GM12891 (cell line): ENCODE measurements at regions not wholly inside any gene's neighbourhood (a gene's known extent, or its start where the extent isn't known, plus 50 kb on each side); places are given as distances from the start of the nearest gene placed in this dataset.

ENCODE experiments used
- POLR2A ChIP-seq: IDR thresholded peaks from 2 replicates; pipeline ENCODE4 v1.6.1; 2011; ENCODE audit warnings: low read depth, low read length, control low read depth
- POLR2AphosphoS5 ChIP-seq: IDR thresholded peaks from 2 replicates; pipeline ENCODE4 v1.6.1; 2011; ENCODE audit warnings: low read depth, low read length, control low read depth

DNA sequence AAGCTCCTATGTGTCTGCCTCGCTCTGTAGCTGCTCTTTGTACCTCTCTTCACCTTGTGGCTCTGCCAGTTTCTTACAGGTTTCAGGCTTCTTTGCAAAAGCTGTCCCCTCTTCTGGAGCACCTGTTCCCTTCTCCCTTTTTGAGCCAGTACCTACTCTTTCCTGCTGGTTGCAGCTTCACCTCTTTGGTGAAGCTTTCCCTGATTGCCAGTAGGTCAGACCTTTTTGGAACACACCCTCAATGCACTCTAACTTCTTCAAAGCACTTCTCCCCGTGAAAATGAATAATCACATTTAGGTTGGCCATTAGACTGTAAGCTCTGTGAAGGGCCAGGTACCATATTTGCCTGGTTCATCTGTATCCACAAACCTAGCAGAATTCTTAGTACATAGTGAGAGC is 60.3 kb downstream of the BHLHE40 start:
- TF ChIP-seq POLR2AphosphoS5 (no peak), POLR2A (no peak)
